ENCODE measurements at regions not wholly inside any gene's neighbourhood (a gene's known extent, or its start where the extent isn't known, plus 50 kb on each side); places are given as distances from the start of the nearest gene placed in this dataset.

DNA sequence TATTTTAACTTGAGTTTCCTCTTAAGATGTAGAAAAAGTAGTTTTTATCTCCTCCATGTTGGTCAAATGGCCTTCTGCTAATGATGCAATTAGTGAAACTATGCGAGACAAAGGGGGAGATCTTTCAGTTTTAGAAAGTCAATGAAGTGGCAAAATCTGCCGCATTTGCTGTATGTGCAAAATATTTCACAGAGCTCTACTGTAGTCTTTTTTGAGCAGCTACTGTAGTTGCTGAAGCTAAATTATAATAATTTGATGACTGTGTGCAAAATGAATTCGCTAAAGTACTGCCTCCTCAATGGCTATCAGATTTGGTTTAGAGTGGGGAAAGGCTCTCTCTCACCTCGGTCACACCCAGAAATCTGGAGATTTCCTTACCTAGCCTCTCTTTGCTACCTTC is 267.6 kb upstream of the ZFP64 start:
- no TSS peak for BruUV-seq (replicated peaks)
- Histone ChIP-seq H2BK20ac (ENCODE audit: low read depth, low read length) (no peak overlapping the region), H3K14ac (replicated peaks; ENCODE audit: low read depth, low read length) (no peak overlapping the region), H2AK9ac (replicated peaks; ENCODE audit: low read depth, low read length, poor library complexity) (no peak overlapping the region), H3K4ac (ENCODE audit: low read depth, low read length) (no peak overlapping the region), H3K9ac (ENCODE audit: low read depth, low read length) (no peak overlapping the region), H4K5ac (ENCODE audit: low read depth, low read length) (no peak overlapping the region), H4K20me1 (ENCODE audit: insufficient read depth, low read length) (no peaks in the 10 kb centered on the region), H3K9me3 (ENCODE audit: control insufficient read depth, insufficient read depth, low read length) (no peaks in the 10 kb centered on the region), H3K4me2 (ENCODE audit: low read depth, low read length) (no peak overlapping the region), H3K27me3 (ENCODE audit: control insufficient read depth, insufficient read depth, low read length) (peaks cover 2% of the 10 kb centered on the region), H2AK5ac (ENCODE audit: low read depth, low read length) (no peak overlapping the region), H2AFZ (replicated peaks; ENCODE audit: low read length, poor library complexity) (no peak overlapping the region), H2BK15ac (ENCODE audit: low read depth, low read length) (no peak overlapping the region), H3K79me1 (ENCODE audit: low read depth in 1 of 2, low read length in 2 of 2) (no peaks in the 10 kb centered on the region), H3K23ac (ENCODE audit: low read depth, low read length) (no peak overlapping the region), H4K91ac (ENCODE audit: insufficient read depth, low read depth, low read length) (no peak overlapping the region), H2BK5ac (ENCODE audit: low read depth, low read length, poor library complexity, severe bottlenecking) (no peak overlapping the region), H3K56ac (ENCODE audit: extremely low read depth, insufficient read depth, low read length) (no peak overlapping the region), H3K9me1 (ENCODE audit: insufficient read depth, low read length) (peaks cover 4% of the 10 kb centered on the region; the same call in 1 of the 2 replicates), H4K8ac (ENCODE audit: low read depth in 2 of 2, low read length in 2 of 2) (no peak overlapping the region), H3K4me3 (ENCODE audit: insufficient read depth, low read depth, low read length) (no peak overlapping the region), H3K18ac (ENCODE audit: low read depth, low read length) (no peak overlapping the region), H2BK120ac (ENCODE audit: low read depth, low read length) (no peak overlapping the region), H3K36me3 (ENCODE audit: control insufficient read depth, insufficient read depth, low read length) (no peaks in the 10 kb centered on the region), H3K27ac (ENCODE audit: insufficient read depth, low read length) (no peak overlapping the region), H3K4me1 (ENCODE audit: control insufficient read depth, insufficient read depth, low read length) (peaks cover 5% of the 10 kb centered on the region)
- ATAC-seq (ENCODE audit: low read depth) (no peak), DNase-seq (no peak)
- in situ Hi-C loops (cut with MboI; ENCODE audit: low sequenced_read_pairs) (no loop called here), dilution Hi-C loops (cut with HindIII; ENCODE audit: low sequenced_read_pairs, unreplicated experiment) (no loop called here), intact Hi-C loops (cut with micrococcal nuclease) (no loop called here)
- 100% methylated on average over 1 of the region's 4 CpGs; no CpG with 5 or more reads in 1 of the 2 experiments for WGBS, 2 experiments (ENCODE audit: extremely low coverage in 2 of 2, insufficient read length in 1 of 2)
- POLR2A ChIA-PET (ENCODE audit: unreplicated experiment): no interaction called here
- CTCF ChIA-PET: no interaction called here
- TF ChIP-seq CHD1 (IDR thresholded peaks at IDR 0.05; ENCODE audit: low read depth, low read length) (no peak), FOS (IDR thresholded peaks at IDR 0.05; ENCODE audit: low read depth, low read length) (no peak), RFX5 (IDR thresholded peaks at IDR 0.05; ENCODE audit: low read depth, low read length) (no peak), CEBPB (IDR thresholded peaks at IDR 0.05; ENCODE audit: low read depth, low read length) (no peak), NFE2L2 (IDR thresholded peaks at IDR 0.05; ENCODE audit: low read depth, low read length) (no peak), RAD21 (IDR thresholded peaks at IDR 0.05; ENCODE audit: low read length) (no peak), SMC3 (IDR thresholded peaks at IDR 0.05; ENCODE audit: low read depth, low read length) (no peak), MXI1 (IDR thresholded peaks at IDR 0.05; ENCODE audit: borderline replicate concordance, low read depth, low read length) (no peak), MAZ (IDR thresholded peaks at IDR 0.05; ENCODE audit: borderline replicate concordance, low read depth, low read length) (no peak), RCOR1 (IDR thresholded peaks at IDR 0.05; ENCODE audit: insufficient replicate concordance, low read length) (no peak), POLR2A (IDR thresholded peaks at IDR 0.05; ENCODE audit: low read depth, low read length) (no peak), BHLHE40 (IDR thresholded peaks at IDR 0.05; ENCODE audit: low read depth, low read length) (no peak), MAFK (IDR thresholded peaks at IDR 0.05; ENCODE audit: low read depth, low read length) (no peak)
- TF ChIP-seq, protein P1, sequence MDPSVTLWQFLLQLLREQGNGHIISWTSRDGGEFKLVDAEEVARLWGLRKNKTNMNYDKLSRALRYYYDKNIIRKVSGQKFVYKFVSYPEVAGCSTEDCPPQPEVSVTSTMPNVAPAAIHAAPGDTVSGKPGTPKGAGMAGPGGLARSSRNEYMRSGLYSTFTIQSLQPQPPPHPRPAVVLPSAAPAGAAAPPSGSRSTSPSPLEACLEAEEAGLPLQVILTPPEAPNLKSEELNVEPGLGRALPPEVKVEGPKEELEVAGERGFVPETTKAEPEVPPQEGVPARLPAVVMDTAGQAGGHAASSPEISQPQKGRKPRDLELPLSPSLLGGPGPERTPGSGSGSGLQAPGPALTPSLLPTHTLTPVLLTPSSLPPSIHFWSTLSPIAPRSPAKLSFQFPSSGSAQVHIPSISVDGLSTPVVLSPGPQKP (IDR thresholded peaks at IDR 0.05; ENCODE audit: borderline replicate concordance, low read depth, low read length): no peak
- TF ChIP-seq, protein P2, sequence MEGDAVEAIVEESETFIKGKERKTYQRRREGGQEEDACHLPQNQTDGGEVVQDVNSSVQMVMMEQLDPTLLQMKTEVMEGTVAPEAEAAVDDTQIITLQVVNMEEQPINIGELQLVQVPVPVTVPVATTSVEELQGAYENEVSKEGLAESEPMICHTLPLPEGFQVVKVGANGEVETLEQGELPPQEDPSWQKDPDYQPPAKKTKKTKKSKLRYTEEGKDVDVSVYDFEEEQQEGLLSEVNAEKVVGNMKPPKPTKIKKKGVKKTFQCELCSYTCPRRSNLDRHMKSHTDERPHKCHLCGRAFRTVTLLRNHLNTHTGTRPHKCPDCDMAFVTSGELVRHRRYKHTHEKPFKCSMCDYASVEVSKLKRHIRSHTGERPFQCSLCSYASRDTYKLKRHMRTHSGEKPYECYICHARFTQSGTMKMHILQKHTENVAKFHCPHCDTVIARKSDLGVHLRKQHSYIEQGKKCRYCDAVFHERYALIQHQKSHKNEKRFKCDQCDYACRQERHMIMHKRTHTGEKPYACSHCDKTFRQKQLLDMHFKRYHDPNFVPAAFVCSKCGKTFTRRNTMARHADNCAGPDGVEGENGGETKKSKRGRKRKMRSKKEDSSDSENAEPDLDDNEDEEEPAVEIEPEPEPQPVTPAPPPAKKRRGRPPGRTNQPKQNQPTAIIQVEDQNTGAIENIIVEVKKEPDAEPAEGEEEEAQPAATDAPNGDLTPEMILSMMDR (conservative IDR thresholded peaks at IDR 0.05; ENCODE audit: low read depth, low read length): no peak
- TF ChIP-seq, protein P3, sequence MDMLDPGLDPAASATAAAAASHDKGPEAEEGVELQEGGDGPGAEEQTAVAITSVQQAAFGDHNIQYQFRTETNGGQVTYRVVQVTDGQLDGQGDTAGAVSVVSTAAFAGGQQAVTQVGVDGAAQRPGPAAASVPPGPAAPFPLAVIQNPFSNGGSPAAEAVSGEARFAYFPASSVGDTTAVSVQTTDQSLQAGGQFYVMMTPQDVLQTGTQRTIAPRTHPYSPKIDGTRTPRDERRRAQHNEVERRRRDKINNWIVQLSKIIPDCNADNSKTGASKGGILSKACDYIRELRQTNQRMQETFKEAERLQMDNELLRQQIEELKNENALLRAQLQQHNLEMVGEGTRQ (IDR thresholded peaks at IDR 0.05; ENCODE audit: low read depth, low read length): no peak

All from IMR-90 (cell line).